Cerebellar cortex (tissue), 1 donor: ENCODE measurements at regions not wholly inside any gene's neighbourhood (a gene's known extent, or its start where the extent isn't known, plus 50 kb on each side); places are given as distances from the start of the nearest gene placed in this dataset.

Source experiments
- DNase-seq: peaks from one replicate; pipeline ENCODE4 v3.0.0-alpha.2; 2015; ENCODE audit warnings: low spot score

GRCh38 chr12:98217257-98217656 is 298.1 kb upstream of the TMPO start:
- no peak for DNase-seq

GRCh38 chr12:98220636-98221035 is 294.8 kb upstream of the TMPO start:
- no peak for DNase-seq

- no peak for DNase-seq
These were observed 294.1 kb upstream of the TMPO start for GRCh38 chr12:98221243-98221808.

GRCh38 chr12:98222135-98222534 is 293.3 kb upstream of the TMPO start:
- DNase-seq = no peak

GRCh38 chr12:98224584-98225221 is 290.7 kb upstream of the TMPO start:
- no peak for DNase-seq

- no peak for DNase-seq
These were observed 288.2 kb upstream of the TMPO start for GRCh38 chr12:98227162-98227561.

- DNase-seq = no peak
These were observed 286.5 kb upstream of the TMPO start for GRCh38 chr12:98228683-98229539.

GRCh38 chr12:98229540-98229924 is 285.9 kb upstream of the TMPO start:
- no peak for DNase-seq

- no peak for DNase-seq
These were observed 282.5 kb upstream of the TMPO start for GRCh38 chr12:98232753-98233390.

GRCh38 chr12:98235301-98235700 is 280.1 kb upstream of the TMPO start:
- no peak for DNase-seq

GRCh38 chr12:98238515-98239130 is 276.8 kb upstream of the TMPO start:
- DNase-seq = no peak

- DNase-seq = no peak
These were observed 272.2 kb upstream of the TMPO start for GRCh38 chr12:98243190-98243589.

GRCh38 chr12:98244136-98244535 is 271.3 kb upstream of the TMPO start:
- DNase-seq = no peak

GRCh38 chr12:98253207-98254037 is 262.0 kb upstream of the TMPO start:
- DNase-seq = no peak

GRCh38 chr12:98256830-98257229 is 258.6 kb upstream of the TMPO start:
- no peak for DNase-seq

GRCh38 chr12:98259693-98260092 is 255.7 kb upstream of the TMPO start:
- DNase-seq = no peak

GRCh38 chr12:98260276-98260675 is 255.1 kb upstream of the TMPO start:
- DNase-seq = no peak

- DNase-seq = no peak
These were observed 252.5 kb upstream of the TMPO start for GRCh38 chr12:98262902-98263301.

- DNase-seq = no peak
These were observed 240.8 kb upstream of the TMPO start for GRCh38 chr12:98274430-98275130.

- DNase-seq = no peak
These were observed 240.3 kb upstream of the TMPO start for GRCh38 chr12:98275131-98275475.

GRCh38 chr12:98280152-98280551 is 235.2 kb upstream of the TMPO start:
- DNase-seq = no peak
